ENCODE measurements at regions not wholly inside any gene's neighbourhood (a gene's known extent, or its start where the extent isn't known, plus 50 kb on each side); places are given as distances from the start of the nearest gene placed in this dataset.

GRCh38 chr1:214918745-214919144 is 163.8 kb upstream of the KCNK2 start:
- H3K4me1 ChIP-seq (replicated peaks in 1 of 2): no peaks in the 10 kb centered on the region
- no peaks in the 10 kb centered on the region for H3K9me3 ChIP-seq (replicated peaks in 1 of 3)
- TF ChIP-seq CTCF (IDR thresholded peaks at IDR 0.05) (no peak), POLR2A (IDR thresholded peaks at IDR 0.05) (no peak)
- DNase-seq: no peak
- intact Hi-C loops (cut with DNase I): no loop called here
- WGBS, 4 donors: 74 to 81% (median 77%) methylated on average over 4 of the region's 4 CpGs
- no peaks in the 10 kb centered on the region for H3K27me3 ChIP-seq
- no peak overlapping the region for H3K27ac ChIP-seq
- no peak overlapping the region for H3K4me3 ChIP-seq
- H3K36me3 ChIP-seq (replicated peaks in 1 of 2): no peaks in the 10 kb centered on the region

DNA sequence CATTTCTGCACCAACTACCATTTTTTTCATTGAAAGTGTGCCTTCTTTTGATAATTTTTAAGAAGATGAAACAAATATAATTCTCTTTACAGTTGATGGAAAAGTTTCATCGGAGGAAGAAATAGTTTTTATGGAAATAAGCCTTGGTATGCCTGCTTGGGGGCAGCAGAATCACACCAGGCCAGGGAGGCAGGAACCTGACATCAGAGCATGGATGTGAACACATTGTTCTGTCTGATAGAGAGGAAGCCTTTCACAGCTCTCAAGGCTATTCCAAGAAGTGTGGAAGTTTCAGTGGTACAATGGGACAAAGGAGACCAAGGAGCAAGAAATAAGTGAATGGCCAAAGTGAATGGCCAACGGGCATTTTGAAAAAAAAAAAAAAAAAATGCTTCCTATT is 162.2 kb upstream of the KCNK2 start:
- intact Hi-C loops (cut with DNase I): no loop called here
- H3K27me3 ChIP-seq: no peaks in the 10 kb centered on the region
- H3K4me1 ChIP-seq (replicated peaks in 1 of 2): no peaks in the 10 kb centered on the region
- DNase-seq: no peak
- no peak overlapping the region for H3K27ac ChIP-seq
- TF ChIP-seq POLR2A (IDR thresholded peaks at IDR 0.05): no peak
- no peak for TF ChIP-seq CTCF (IDR thresholded peaks at IDR 0.05)
- no peak overlapping the region for H3K4me3 ChIP-seq
- H3K9me3 ChIP-seq (replicated peaks in 1 of 3): no peaks in the 10 kb centered on the region
- 63 to 86% (median 71%) methylated on average over 2 of the region's 2 CpGs for WGBS, 4 donors
- no peaks in the 10 kb centered on the region for H3K36me3 ChIP-seq (replicated peaks in 1 of 2)

- intact Hi-C loops (cut with DNase I): no loop called here
- Histone ChIP-seq H3K36me3 (replicated peaks in 1 of 2) (no peaks in the 10 kb centered on the region), H3K27ac (no peak overlapping the region), H3K4me1 (replicated peaks in 1 of 2) (no peaks in the 10 kb centered on the region), H3K27me3 (no peaks in the 10 kb centered on the region), H3K9me3 (replicated peaks in 1 of 3) (no peaks in the 10 kb centered on the region), H3K4me3 (no peak overlapping the region)
- no peak for DNase-seq
- no peak for TF ChIP-seq CTCF (IDR thresholded peaks at IDR 0.05)
- no peak for TF ChIP-seq POLR2A (IDR thresholded peaks at IDR 0.05)
Measured at GRCh38 chr1:214923278-214923915, 159.1 kb upstream of the KCNK2 start.

DNA sequence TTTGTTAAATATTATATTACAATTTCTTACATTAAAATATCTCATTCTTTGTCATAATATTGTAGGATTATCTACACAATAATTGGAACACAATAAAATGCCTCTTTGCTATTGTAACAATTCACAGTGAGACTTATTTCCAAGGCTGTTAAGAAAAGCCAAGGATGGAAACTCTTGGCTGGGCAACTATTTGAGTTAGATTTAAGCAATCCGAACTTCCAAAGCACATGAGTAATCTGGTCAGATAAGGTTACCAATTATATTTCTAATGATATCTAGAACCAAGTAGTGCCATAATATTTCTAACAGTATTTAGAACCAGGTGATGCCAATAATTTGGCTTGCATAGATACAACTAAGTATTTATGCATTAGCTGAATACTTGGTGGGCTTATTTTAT is 154.7 kb upstream of the KCNK2 start:
- Histone ChIP-seq H3K27ac (no peak overlapping the region), H3K4me3 (no peak overlapping the region), H3K4me1 (replicated peaks in 1 of 2) (no peaks in the 10 kb centered on the region), H3K36me3 (replicated peaks in 1 of 2) (no peaks in the 10 kb centered on the region), H3K27me3 (no peaks in the 10 kb centered on the region), H3K9me3 (replicated peaks in 1 of 3) (no peaks in the 10 kb centered on the region)
- no peak for DNase-seq
- intact Hi-C loops (cut with DNase I): no loop called here
- 38 to 58% (median 40%) methylated on average over 1 of the region's 1 CpG for WGBS, 4 donors
- TF ChIP-seq CTCF (IDR thresholded peaks at IDR 0.05): no peak
- TF ChIP-seq POLR2A (IDR thresholded peaks at IDR 0.05): no peak

All from adrenal gland (tissue), 9 donors.